IMR-90 (cell line): ENCODE measurements at regions not wholly inside any gene's neighbourhood (a gene's known extent, or its start where the extent isn't known, plus 50 kb on each side); places are given as distances from the start of the nearest gene placed in this dataset.

ENCODE experiments used
- ATAC-seq: fragments of 200-7000 bp; cut with Tn5 transposase; 2 replicates; pipeline ENCODE4 v1.9.1; 2020; ENCODE audit warnings: low read depth, mild to moderate bottlenecking, moderate library complexity
- BruUV-seq: library from RNA; stranded (reverse); fragments of 400-500 nt; replicated peaks from 2 replicates; lab custom pipeline; 2021; lab: Mats Ljungman, UMichigan
- CTCF ChIA-PET: fragments of 300-600 bp; formaldehyde crosslinking; extraction: SDS; loops from one replicate; lab custom pipeline; 2021; ENCODE audit warnings: antibody characterized with exemption; lab: Yijun Ruan, JAX
- POLR2A ChIA-PET: fragments of 300-600 bp; sonication (Branson Sonifier 250); formaldehyde crosslinking; loops from one replicate; lab custom pipeline; 2022; ENCODE audit warnings: antibody characterized with exemption; ENCODE audit not compliant: unreplicated experiment; lab: Charles Lee
- DNase-seq: peaks from one replicate; pipeline ENCODE4 v3.0.0; 2013
- H2AFZ ChIP-seq: replicated peaks from 2 replicates; pipeline ENCODE3; 2013; ENCODE audit warnings: low read length, mild to moderate bottlenecking; ENCODE audit not compliant: poor library complexity
- H2AK5ac ChIP-seq: 2 replicates; pipeline ENCODE4 v1.6.1; 2013; ENCODE audit warnings: low read depth, low read length, inconsistent platforms
- H2AK9ac ChIP-seq: replicated peaks from 2 replicates; pipeline ENCODE3; 2013; ENCODE audit warnings: mild to moderate bottlenecking, low read depth, low read length, moderate library complexity; ENCODE audit not compliant: poor library complexity
- H2BK120ac ChIP-seq: 2 replicates; pipeline ENCODE4 v1.6.1; 2013; ENCODE audit warnings: low read depth, low read length, inconsistent platforms
- H2BK15ac ChIP-seq: 3 replicates; pipeline ENCODE4 v1.6.1; 2013; ENCODE audit warnings: low read depth, low read length, inconsistent platforms
- H2BK20ac ChIP-seq: 2 replicates; pipeline ENCODE4 v1.6.1; 2013; ENCODE audit warnings: low read depth, mild to moderate bottlenecking, inconsistent platforms, low read length, moderate library complexity
- H2BK5ac ChIP-seq: 2 replicates; pipeline ENCODE4 v1.6.1; 2013; ENCODE audit warnings: mild to moderate bottlenecking, low read depth, low read length, inconsistent platforms; ENCODE audit not compliant: poor library complexity, severe bottlenecking
- H3K14ac ChIP-seq: replicated peaks from 2 replicates; pipeline ENCODE4 v1.6.1; 2013; ENCODE audit warnings: low read depth, low read length, inconsistent platforms
- H3K18ac ChIP-seq: 2 replicates; pipeline ENCODE4 v1.6.1; 2013; ENCODE audit warnings: low read depth, low read length, control low read depth
- H3K23ac ChIP-seq: 2 replicates; pipeline ENCODE4 v1.6.1; 2013; ENCODE audit warnings: low read depth, low read length, inconsistent platforms
- H3K27ac ChIP-seq: 2 replicates; pipeline ENCODE4 v1.5.1; 2013; ENCODE audit warnings: mild to moderate bottlenecking, control low read depth, low read length; ENCODE audit not compliant: insufficient read depth
- H3K27me3 ChIP-seq: 2 replicates; pipeline ENCODE4 v1.6.1; 2013; ENCODE audit warnings: low read length; ENCODE audit not compliant: control insufficient read depth, insufficient read depth
- H3K36me3 ChIP-seq: 2 replicates; pipeline ENCODE4 v1.6.1; 2013; ENCODE audit warnings: low read length, mixed read lengths; ENCODE audit not compliant: control insufficient read depth, insufficient read depth
- H3K4ac ChIP-seq: 2 replicates; pipeline ENCODE4 v1.6.1; 2013; ENCODE audit warnings: low read depth, low read length, inconsistent platforms
- H3K4me1 ChIP-seq: 2 replicates; pipeline ENCODE4 v1.6.1; 2013; ENCODE audit warnings: low read length, mixed read lengths; ENCODE audit not compliant: control insufficient read depth, insufficient read depth
- H3K4me2 ChIP-seq: 2 replicates; pipeline ENCODE4 v1.6.1; 2013; ENCODE audit warnings: low read depth, mild to moderate bottlenecking, control low read depth, low read length, moderate library complexity
- H3K4me3 ChIP-seq: 2 replicates; pipeline ENCODE4 v1.5.1; 2013; ENCODE audit warnings: low read depth, mild to moderate bottlenecking, control low read depth, low read length, moderate library complexity; ENCODE audit not compliant: insufficient read depth
- H3K56ac ChIP-seq: 2 replicates; pipeline ENCODE4 v1.6.1; 2013; ENCODE audit warnings: low read length, inconsistent platforms; ENCODE audit not compliant: insufficient read depth; ENCODE audit errors: extremely low read depth
- H3K79me1 ChIP-seq, 2 experiments: 2 replicates each; pipeline ENCODE4 v1.6.1; 2013; ENCODE audit warnings: low read length in 2 of 2, inconsistent platforms in 1 of 2, low read depth in 1 of 2
- H3K9ac ChIP-seq: 2 replicates; pipeline ENCODE4 v1.6.1; 2013; ENCODE audit warnings: low read depth, low read length, control low read depth
- H3K9me1 ChIP-seq: 2 replicates; pipeline ENCODE4 v1.6.1; 2013; ENCODE audit warnings: low read length, inconsistent platforms; ENCODE audit not compliant: insufficient read depth
- H3K9me3 ChIP-seq: 2 replicates; pipeline ENCODE4 v1.6.1; 2013; ENCODE audit warnings: low read length; ENCODE audit not compliant: control insufficient read depth, insufficient read depth
- H4K20me1 ChIP-seq: 2 replicates; pipeline ENCODE4 v1.6.1; 2013; ENCODE audit warnings: low read length, inconsistent platforms; ENCODE audit not compliant: insufficient read depth
- H4K5ac ChIP-seq: 2 replicates; pipeline ENCODE4 v1.6.1; 2013; ENCODE audit warnings: mild to moderate bottlenecking, low read depth, low read length, control low read depth
- H4K8ac ChIP-seq, 2 experiments: 2 replicates each; pipeline ENCODE4 v1.6.1; 2013; ENCODE audit warnings: low read depth in 2 of 2, low read length in 2 of 2, control low read depth in 1 of 2, inconsistent platforms in 1 of 2
- H4K91ac ChIP-seq: 2 replicates; pipeline ENCODE4 v1.6.1; 2013; ENCODE audit warnings: low read depth, low read length, inconsistent platforms; ENCODE audit not compliant: insufficient read depth
- BHLHE40 ChIP-seq: fragments of 150-350 bp; IDR thresholded peaks from 2 replicates; pipeline ENCODE4 v1.6.1; 2016; ENCODE audit warnings: mild to moderate bottlenecking, low read depth, low read length
- CEBPB ChIP-seq: IDR thresholded peaks from 2 replicates; pipeline ENCODE4 v1.6.1; 2012; ENCODE audit warnings: low read depth, low read length, improper control_type of control experiment
- CHD1 ChIP-seq: IDR thresholded peaks from 2 replicates; pipeline ENCODE4 v1.6.1; 2012; ENCODE audit warnings: low read depth, low read length, improper control_type of control experiment
- CTCF ChIP-seq: conservative IDR thresholded peaks from 2 replicates; pipeline ENCODE4 v1.5.1; 2012; ENCODE audit warnings: mild to moderate bottlenecking, low read depth, low read length, improper control_type of control experiment
- ELK1 ChIP-seq: fragments of 150-350 bp; IDR thresholded peaks from 2 replicates; pipeline ENCODE4 v1.6.1; 2016; ENCODE audit warnings: low read depth, mild to moderate bottlenecking, low read length, moderate library complexity, borderline replicate concordance
- FOS ChIP-seq: fragments of 150-350 bp; IDR thresholded peaks from 2 replicates; pipeline ENCODE4 v1.6.1; 2016; ENCODE audit warnings: low read depth, low read length
- MAFK ChIP-seq: IDR thresholded peaks from 2 replicates; pipeline ENCODE4 v1.6.1; 2012; ENCODE audit warnings: low read depth, low read length, improper control_type of control experiment
- MAZ ChIP-seq: IDR thresholded peaks from 2 replicates; pipeline ENCODE4 v1.6.1; 2012; ENCODE audit warnings: low read depth, mild to moderate bottlenecking, low read length, improper control_type of control experiment, moderate library complexity, borderline replicate concordance
- RAD21 ChIP-seq: IDR thresholded peaks from 2 replicates; pipeline ENCODE4 v1.6.1; 2012; ENCODE audit warnings: low read length, improper control_type of control experiment
- RFX5 ChIP-seq: IDR thresholded peaks from 2 replicates; pipeline ENCODE4 v1.8.0; 2012; ENCODE audit warnings: low read depth, mild to moderate bottlenecking, low read length, moderate library complexity
- SMC3 ChIP-seq: fragments of 150-350 bp; IDR thresholded peaks from 2 replicates; pipeline ENCODE4 v1.6.1; 2016; ENCODE audit warnings: low read depth, mild to moderate bottlenecking, antibody characterized with exemption, low read length, moderate library complexity
- dilution Hi-C: fragments of 300-500 bp; cut with HindIII; formaldehyde crosslinking; loops from one replicate; pipeline ENCODE4 v1.14.3; 2018; ENCODE audit warnings: low sequenced_read_pairs; ENCODE audit not compliant: unreplicated experiment
- in situ Hi-C: fragments of 300-500 bp; cut with MboI; formaldehyde crosslinking; loops from 3 replicates; pipeline ENCODE4 v1.14.3; 2019; ENCODE audit warnings: low sequenced_read_pairs, inconsistent platforms, mixed read lengths
- intact Hi-C: fragments of 100-400 bp; cut with micrococcal nuclease; formaldehyde crosslinking; loops from 2 replicates; pipeline ENCODE4 v1.10.0; 2022

- dilution Hi-C loops, result no loop called here
- H4K91ac ChIP-seq, result no peak overlapping the region
- H3K4me2 ChIP-seq, result no peak overlapping the region
- H3K14ac ChIP-seq, result no peak overlapping the region
- no peak overlapping the region for H3K4ac ChIP-seq
- no peak overlapping the region for H2BK120ac ChIP-seq
- H3K27ac ChIP-seq, result no peak overlapping the region
- H3K36me3 ChIP-seq, result no peaks in the 10 kb centered on the region
- peaks cover 12% of the 10 kb centered on the region for H3K4me1 ChIP-seq
- no peak overlapping the region for H4K8ac ChIP-seq
- no peaks in the 10 kb centered on the region for H3K79me1 ChIP-seq
- no peak overlapping the region for H3K23ac ChIP-seq
- in situ Hi-C loops, result no loop called here
- no peaks in the 10 kb centered on the region for H3K9me1 ChIP-seq
- H3K9me3 ChIP-seq, result no peaks in the 10 kb centered on the region
- no peak overlapping the region for H2BK15ac ChIP-seq
- H4K20me1 ChIP-seq, result no peaks in the 10 kb centered on the region
- no peak overlapping the region for H2AK9ac ChIP-seq
- peak; percentile 69 for DNase-seq
- no peak overlapping the region for H3K9ac ChIP-seq
- H2BK20ac ChIP-seq, result no peak overlapping the region
- H2AFZ ChIP-seq, result no peak overlapping the region
- no peak overlapping the region for H3K18ac ChIP-seq
- CTCF ChIA-PET, result interaction anchor here (1.0 kb wide), 1 partner anchor 80 kb away, joined by 3 read pairs; no protein-coding TSS in a partner anchor
- H3K56ac ChIP-seq, result no peak overlapping the region
- POLR2A ChIA-PET, result no interaction called here
- no TSS peak for BruUV-seq
- H2BK5ac ChIP-seq, result no peak overlapping the region
- H3K4me3 ChIP-seq, result no peak overlapping the region
- no peak for ATAC-seq
- H2AK5ac ChIP-seq, result no peak overlapping the region
- no peaks in the 10 kb centered on the region for H3K27me3 ChIP-seq
- TF ChIP-seq MAFK (no peak), SMC3 (no peak), RFX5 (no peak), BHLHE40 (no peak), CEBPB (no peak), RAD21 (no peak), MAZ (no peak), FOS (no peak), CHD1 (no peak), CTCF (no peak), ELK1 (no peak)
- H4K5ac ChIP-seq, result no peak overlapping the region
- intact Hi-C loops, result loop anchor here (5.0 kb wide), 1 partner anchor 75 kb away; no protein-coding TSS in a partner anchor
These were observed 80.7 kb downstream of the DIPK2A start for GRCh38 chr3:144052275-144052674.
